Mesenchymal stem cell (in vitro differentiated cells and primary cell): ENCODE measurements at regions not wholly inside any gene's neighbourhood (a gene's known extent, or its start where the extent isn't known, plus 50 kb on each side); places are given as distances from the start of the nearest gene placed in this dataset.

ENCODE experiments used
- DNase-seq: peaks from one replicate; pipeline ENCODE4 v3.0.0-alpha.2; 2013
- H2AFZ ChIP-seq: one replicate; pipeline ENCODE4 v1.6.1; 2013; ENCODE audit warnings: low read depth, mild to moderate bottlenecking, control low read depth, inconsistent platforms, low read length, moderate library complexity
- H2AK5ac ChIP-seq: 2 replicates; pipeline ENCODE4 v1.6.1; 2013; ENCODE audit warnings: low read length, moderate library complexity, mild to moderate bottlenecking, inconsistent platforms; ENCODE audit not compliant: severe bottlenecking
- H2BK120ac ChIP-seq: one replicate; pipeline ENCODE4 v1.6.1; 2013; ENCODE audit warnings: low read depth, mild to moderate bottlenecking, inconsistent platforms, low read length, moderate library complexity
- H2BK12ac ChIP-seq, 2 experiments: one replicate each; pipeline ENCODE4 v1.6.1; 2013; ENCODE audit warnings: inconsistent platforms in 2 of 2, low read length in 2 of 2, mild to moderate bottlenecking in 2 of 2, moderate library complexity in 2 of 2, control low read depth in 1 of 2
- H2BK15ac ChIP-seq: one replicate; pipeline ENCODE4 v1.6.1; 2013; ENCODE audit warnings: mild to moderate bottlenecking, low read depth, inconsistent platforms; ENCODE audit not compliant: poor library complexity, severe bottlenecking
- H2BK5ac ChIP-seq: 2 replicates; pipeline ENCODE4 v1.6.1; 2013; ENCODE audit warnings: low read depth, mild to moderate bottlenecking, low read length, control low read depth, inconsistent platforms; ENCODE audit not compliant: poor library complexity, severe bottlenecking
- H3K14ac ChIP-seq, 2 experiments: one replicate each; pipeline ENCODE4 v1.6.1; 2013; ENCODE audit warnings: inconsistent platforms in 2 of 2, low read length in 2 of 2, control low read depth in 1 of 2, mild to moderate bottlenecking in 1 of 2, moderate library complexity in 1 of 2
- H3K18ac ChIP-seq, 2 experiments: one replicate each; pipeline ENCODE4 v1.6.1; 2013; ENCODE audit warnings: inconsistent platforms in 2 of 2, low read length in 2 of 2, control low read depth in 1 of 2, low read depth in 1 of 2, mild to moderate bottlenecking in 1 of 2
- H3K23ac ChIP-seq, 2 experiments: one replicate each; pipeline ENCODE4 v1.6.1; 2013; ENCODE audit warnings: inconsistent platforms in 2 of 2, low read length in 2 of 2, mild to moderate bottlenecking in 2 of 2, moderate library complexity in 2 of 2, control low read depth in 1 of 2
- H3K27ac ChIP-seq: 2 replicates; pipeline ENCODE4 v1.5.1; 2013; ENCODE audit warnings: mild to moderate bottlenecking, moderate library complexity, low read length, control low read depth, inconsistent platforms; ENCODE audit not compliant: poor library complexity, severe bottlenecking
- H3K27me3 ChIP-seq, 2 experiments: 2 replicates each; pipeline versions ENCODE4 v1.6.1 to v1.7.0; 2013; ENCODE audit warnings: low read length in 2 of 2, mild to moderate bottlenecking in 2 of 2, moderate library complexity in 2 of 2, control low read depth in 1 of 2, inconsistent platforms in 1 of 2; ENCODE audit not compliant: control insufficient read depth in 1 of 2, insufficient read depth in 1 of 2
- H3K36me3 ChIP-seq, 2 experiments: 2 replicates each; pipeline versions ENCODE4 v1.6.1 to v1.7.0; 2013; ENCODE audit warnings: low read length in 2 of 2, control low read depth in 1 of 2, inconsistent platforms in 1 of 2, low read depth in 1 of 2, mild to moderate bottlenecking in 1 of 2; ENCODE audit not compliant: insufficient read depth in 2 of 2, control insufficient read depth in 1 of 2
- H3K4ac ChIP-seq, 2 experiments: one replicate each; pipeline ENCODE4 v1.6.1; 2013; ENCODE audit warnings: inconsistent platforms in 2 of 2, low read length in 2 of 2, mild to moderate bottlenecking in 2 of 2, moderate library complexity in 2 of 2, control low read depth in 1 of 2, low read depth in 1 of 2
- H3K4me1 ChIP-seq: 2 replicates; pipeline ENCODE4 v1.6.1; 2013; ENCODE audit warnings: low read depth, low read length, control low read depth; ENCODE audit not compliant: control insufficient read depth, insufficient read depth
- H3K4me2 ChIP-seq: 2 replicates; pipeline ENCODE4 v1.6.1; 2013; ENCODE audit warnings: low read length, mild to moderate bottlenecking, inconsistent platforms; ENCODE audit not compliant: poor library complexity, severe bottlenecking
- H3K4me3 ChIP-seq, 2 experiments: 2 replicates each; pipeline versions ENCODE4 v1.5.1 to v1.7.0; 2013; ENCODE audit warnings: low read length in 2 of 2, mild to moderate bottlenecking in 2 of 2, control low read depth in 1 of 2, low read depth in 1 of 2; ENCODE audit not compliant: insufficient read depth in 1 of 2
- H3K79me1 ChIP-seq: replicated peaks from 2 replicates; pipeline ENCODE4 v1.6.1; 2013; ENCODE audit warnings: mild to moderate bottlenecking, control low read depth, low read length, inconsistent platforms; ENCODE audit not compliant: poor library complexity, severe bottlenecking
- H3K9ac ChIP-seq: 2 replicates; pipeline ENCODE4 v1.7.0; 2013; ENCODE audit warnings: mild to moderate bottlenecking, low read length, moderate library complexity
- H3K9me3 ChIP-seq: 2 replicates; pipeline ENCODE4 v1.7.0; 2013; ENCODE audit warnings: mild to moderate bottlenecking, low read length; ENCODE audit not compliant: control insufficient read depth
- H4K8ac ChIP-seq: one replicate; pipeline ENCODE4 v1.6.1; 2013; ENCODE audit warnings: inconsistent platforms, mild to moderate bottlenecking, low read length, moderate library complexity
- H4K91ac ChIP-seq: one replicate; pipeline ENCODE4 v1.6.1; 2013; ENCODE audit warnings: mild to moderate bottlenecking, low read length, inconsistent platforms
- WGBS: methylation state at CpG from one replicate; pipeline ENCODE4 v1.1.7; 2013; ENCODE audit warnings: mixed read lengths; 5-methylcytosine and 5-hydroxymethylcytosine counted together

- no peak overlapping the region for H4K91ac ChIP-seq
- no peak overlapping the region for H2BK5ac ChIP-seq
- no peaks in the 10 kb centered on the region for H3K36me3 ChIP-seq
- no peak overlapping the region for H3K18ac ChIP-seq
- no peak overlapping the region for H2BK15ac ChIP-seq
- H2AFZ ChIP-seq: no peak overlapping the region
- WGBS: 92% methylated on average over 3 of the region's 3 CpGs
- no peaks in the 10 kb centered on the region for H3K79me1 ChIP-seq
- no peak overlapping the region for H3K4ac ChIP-seq
- no peak overlapping the region for H2BK12ac ChIP-seq
- no peaks in the 10 kb centered on the region for H3K27me3 ChIP-seq
- DNase-seq: no peak
- H2AK5ac ChIP-seq: no peak overlapping the region
- no peaks in the 10 kb centered on the region for H3K9me3 ChIP-seq
- no peak overlapping the region for H4K8ac ChIP-seq
- H3K14ac ChIP-seq: no peak overlapping the region
- H3K4me1 ChIP-seq: no peaks in the 10 kb centered on the region
- no peak overlapping the region for H3K23ac ChIP-seq
- H3K4me2 ChIP-seq: no peak overlapping the region
- no peak overlapping the region for H3K9ac ChIP-seq
- no peak overlapping the region for H3K4me3 ChIP-seq
- H3K27ac ChIP-seq: no peak overlapping the region
- no peak overlapping the region for H2BK120ac ChIP-seq
These were observed 616.9 kb downstream of the ANKRD50 start for GRCh38 chr4:124095621-124096020.

GRCh38 chr4:124096290-124096689 is 616.2 kb downstream of the ANKRD50 start:
- H3K27me3 ChIP-seq: no peaks in the 10 kb centered on the region
- H3K4me2 ChIP-seq: no peak overlapping the region
- WGBS: no CpG with 5 or more reads among the region's 1 CpG
- H3K18ac ChIP-seq: no peak overlapping the region
- no peak overlapping the region for H3K14ac ChIP-seq
- H3K4me1 ChIP-seq: no peaks in the 10 kb centered on the region
- H3K36me3 ChIP-seq: no peaks in the 10 kb centered on the region
- no peak for DNase-seq
- H2AK5ac ChIP-seq: no peak overlapping the region
- H2BK5ac ChIP-seq: no peak overlapping the region
- no peak overlapping the region for H2BK15ac ChIP-seq
- no peak overlapping the region for H3K23ac ChIP-seq
- no peak overlapping the region for H2BK12ac ChIP-seq
- H4K91ac ChIP-seq: no peak overlapping the region
- no peaks in the 10 kb centered on the region for H3K9me3 ChIP-seq
- no peaks in the 10 kb centered on the region for H3K79me1 ChIP-seq
- no peak overlapping the region for H2AFZ ChIP-seq
- H3K27ac ChIP-seq: no peak overlapping the region
- no peak overlapping the region for H3K9ac ChIP-seq
- H2BK120ac ChIP-seq: no peak overlapping the region
- no peak overlapping the region for H3K4me3 ChIP-seq
- no peak overlapping the region for H3K4ac ChIP-seq
- no peak overlapping the region for H4K8ac ChIP-seq

- Histone ChIP-seq H3K4me1 (no peaks in the 10 kb centered on the region), H3K4me2 (no peak overlapping the region), H3K9ac (peak overlapping the region; percentile 34), H3K4me3 (no peak overlapping the region), H2BK12ac (no peak overlapping the region), H3K18ac (no peak overlapping the region), H2AK5ac (no peak overlapping the region), H4K8ac (no peak overlapping the region), H2BK15ac (no peak overlapping the region), H4K91ac (no peak overlapping the region), H3K23ac (no peak overlapping the region), H3K36me3 (no peaks in the 10 kb centered on the region), H3K27ac (no peak overlapping the region), H2BK120ac (no peak overlapping the region), H3K4ac (no peak overlapping the region), H2BK5ac (no peak overlapping the region), H3K79me1 (no peaks in the 10 kb centered on the region), H3K9me3 (no peaks in the 10 kb centered on the region), H3K27me3 (no peaks in the 10 kb centered on the region), H2AFZ (no peak overlapping the region), H3K14ac (no peak overlapping the region)
- WGBS: 100% methylated on average over 1 of the region's 1 CpG
- DNase-seq: peak; percentile 22
These were observed 615.1 kb downstream of the ANKRD50 start for GRCh38 chr4:124097447-124097846.

- no peak overlapping the region for H2BK15ac ChIP-seq
- 93% methylated on average over 3 of the region's 3 CpGs for WGBS
- no peak overlapping the region for H2AFZ ChIP-seq
- peak overlapping the region in 1 of 2 experiments; percentile 2 for H3K4ac ChIP-seq
- H3K14ac ChIP-seq: no peak overlapping the region
- no peak overlapping the region for H3K4me3 ChIP-seq
- peak; percentile 64 for DNase-seq
- no peaks in the 10 kb centered on the region for H3K27me3 ChIP-seq
- no peak overlapping the region for H2BK120ac ChIP-seq
- peak overlapping the region; percentile 3 to 94 for H2BK12ac ChIP-seq
- H4K8ac ChIP-seq: no peak overlapping the region
- H3K36me3 ChIP-seq: no peaks in the 10 kb centered on the region
- H2BK5ac ChIP-seq: no peak overlapping the region
- H4K91ac ChIP-seq: peak overlapping the region; percentile 36
- no peak overlapping the region for H3K23ac ChIP-seq
- H3K4me2 ChIP-seq: no peak overlapping the region
- H3K9ac ChIP-seq: no peak overlapping the region
- H3K9me3 ChIP-seq: no peaks in the 10 kb centered on the region
- no peak overlapping the region for H2AK5ac ChIP-seq
- H3K79me1 ChIP-seq: no peaks in the 10 kb centered on the region
- H3K18ac ChIP-seq: peak overlapping the region; percentile 3 to 52
- no peak overlapping the region for H3K27ac ChIP-seq
- H3K4me1 ChIP-seq: peaks cover 2% of the 10 kb centered on the region
These were observed 608.4 kb downstream of the ANKRD50 start for GRCh38 chr4:124104101-124104500.
